Stomach (tissue), 4 donors: ENCODE measurements at regions not wholly inside any gene's neighbourhood (a gene's known extent, or its start where the extent isn't known, plus 50 kb on each side); places are given as distances from the start of the nearest gene placed in this dataset.

Experiments used
- CTCF ChIP-seq, 7 experiments: fragments of 450-650 bp in 4 of 7; fragments of 200-600 bp in 3 of 7; sonication (generic) in 3 of 7; IDR thresholded peaks; one replicate each; pipeline ENCODE4 v1.5.1; 2016 to 2019; ENCODE audit warnings: antibody characterized with exemption in 7 of 7, control low read depth in 2 of 7, mild to moderate bottlenecking in 1 of 7
- POLR2A ChIP-seq, 4 donors: fragments of 450-650 bp; IDR thresholded peaks; one replicate each; pipeline ENCODE4 v1.6.1; 2016; ENCODE audit warnings: antibody characterized with exemption in 4 of 4, control low read depth in 2 of 4, mild to moderate bottlenecking in 1 of 4, moderate library complexity in 1 of 4

- TF ChIP-seq CTCF (IDR thresholded peaks at IDR 0.05) (no peak), POLR2A (IDR thresholded peaks at IDR 0.05) (no peak)
Observed at GRCh38 chr12:47351526-47351925, 271.8 kb upstream of the AMIGO2 start.
